Heart right ventricle (tissue), 16 donors: ENCODE measurements at regions not wholly inside any gene's neighbourhood (a gene's known extent, or its start where the extent isn't known, plus 50 kb on each side); places are given as distances from the start of the nearest gene placed in this dataset.
"Not testable (repeated sequence)": the region's sequence is repeated elsewhere in the genome, so short reads cannot be mapped to it uniquely, and the experiment has no call there.

Experiments used
- ATAC-seq, 8 donors: fragments of 200-7000 bp; cut with Tn5 transposase; one replicate each; pipeline ENCODE4 v1.9.1; 2020; ENCODE audit warnings: mild to moderate bottlenecking in 8 of 8, moderate library complexity in 8 of 8, moderate number of reproducible peaks in 1 of 8
- DNase-seq, 2 donors: peaks; one replicate each; pipeline ENCODE4 v3.0.0-alpha.2; 2020
- H3K27ac ChIP-seq, 10 donors: fragments of 200-600 bp; sonication (generic) in 2 of 10; one replicate each; pipeline versions ENCODE4 v1.5.0 to v1.8.0; 2020 to 2022; ENCODE audit warnings: mild to moderate bottlenecking in 3 of 10
- H3K27me3 ChIP-seq, 7 donors: fragments of 200-600 bp; one replicate each; pipeline ENCODE4 v1.8.0; 2021 to 2022; ENCODE audit warnings: mild to moderate bottlenecking in 2 of 7
- H3K36me3 ChIP-seq, 9 donors: fragments of 200-600 bp; sonication (generic) in 1 of 9; one replicate each; pipeline versions ENCODE4 v1.5.0 to v1.8.0; 2020 to 2022; ENCODE audit warnings: mild to moderate bottlenecking in 2 of 9
- H3K4me1 ChIP-seq, 9 donors: fragments of 200-600 bp; sonication (generic) in 1 of 9; one replicate each; pipeline versions ENCODE4 v1.5.0 to v1.8.0; 2020 to 2022; ENCODE audit warnings: mild to moderate bottlenecking in 4 of 9
- H3K4me3 ChIP-seq, 10 donors: fragments of 200-600 bp; sonication (generic) in 2 of 10; one replicate each; pipeline versions ENCODE4 v1.5.0 to v1.8.0; 2020 to 2022; ENCODE audit warnings: mild to moderate bottlenecking in 7 of 10, moderate library complexity in 2 of 10
- H3K9me3 ChIP-seq, 11 donors: fragments of 200-600 bp in 10 of 11; sonication (generic) in 2 of 11; one replicate each; pipeline versions ENCODE4 v1.5.0 to v1.8.0; 2013 to 2022; ENCODE audit warnings: mild to moderate bottlenecking in 2 of 11, control low read depth in 1 of 11, moderate library complexity in 1 of 11
- CTCF ChIP-seq, 9 donors: fragments of 200-600 bp; sonication (generic) in 2 of 9; IDR thresholded peaks; one replicate each; pipeline versions ENCODE4 v1.5.0 to v1.8.0; 2021 to 2022; ENCODE audit warnings: antibody characterized with exemption in 9 of 9, mild to moderate bottlenecking in 5 of 9, moderate library complexity in 1 of 9
- WGBS, 2 donors: extraction: QIAGEN DNeasy Blood & Tissue Kit; methylation state at CpG; one replicate each; pipeline ENCODE4 v1.1.7; 2013; ENCODE audit warnings: inconsistent platforms in 1 of 2; 5-methylcytosine and 5-hydroxymethylcytosine counted together
- intact Hi-C, 10 donors: fragments of 100-400 bp; cut with DNase I; formaldehyde crosslinking; loops; one replicate each; pipeline versions ENCODE4 v1.11.1 to v1.14.2; 2022
- donor health status: Arrhythmogenic right ventricular cardiomyopathy.
- donor health status: ischemic (EF 13 %, LVEDD 7.1; RV severe dilation, severe dysfunction).
- donor health status: healthy with polysubstance abuse.
- donor health status: DM: no; HTN: yes; CAD: no.
- donor health status: DM: no; HTN: no; CAD: no.
- donor health status: ischemic (EF 25% LVEDD 6.9; RV normal size, moderate dysfunction).
- donor health status: ischemic (EF 25% LVEDD 5.7; RV mildly dilated, moderate dysfunction).
- donor health status: healthy.
- donor health status: DM: yes; HTN: yes; CAD: no.
- donor health status: Ischemic cardiomyopathy.
- donor health status: ischemic (EF 35%, LVEDD 5.7; RV mildly dilated, moderate dysfunction).
- donor health status: nonischemic (EF 11% LVEDD 7.7; RV severe dilation, severe dysfunction).
- donor health status: DM: yes; HTN: yes; CAD: no.
- donor health status: PGD.
- donor health status: ischemic (EF 29% LVEDD 5.4; RV normal size, mild dysfunction).
- donor health status: nonischemic (EF 23%, LVEDD 6.1; RV moderate dilation, normal function).

GRCh38 chr4:77505275-77505957 is 100.2 kb upstream of the CXCL13 start:
- H3K27ac ChIP-seq, result no peak overlapping the region
- H3K9me3 ChIP-seq, result no peaks in the 10 kb centered on the region
- ATAC-seq (no peak), DNase-seq (no peak)
- intact Hi-C loops, result no loop called here
- WGBS, 2 donors, result 71 to 78% methylated on average over 4 of the region's 4 CpGs
- no peak for TF ChIP-seq CTCF (IDR thresholded peaks at IDR 0.05)
- H3K27me3 ChIP-seq, result no peaks in the 10 kb centered on the region
- H3K4me3 ChIP-seq, result no peak overlapping the region
- no peaks in the 10 kb centered on the region for H3K36me3 ChIP-seq
- H3K4me1 ChIP-seq, result no peaks in the 10 kb centered on the region

- intact Hi-C loops, result no loop called here
- no peaks in the 10 kb centered on the region for H3K36me3 ChIP-seq
- TF ChIP-seq CTCF (IDR thresholded peaks at IDR 0.05), result no peak
- H3K9me3 ChIP-seq, result no peaks in the 10 kb centered on the region
- DNase-seq (no peak), ATAC-seq (no peak)
- 78 to 86% methylated on average over 2 of the region's 2 CpGs for WGBS, 2 donors
- no peak overlapping the region for H3K27ac ChIP-seq
- H3K4me3 ChIP-seq, result no peak overlapping the region
- no peaks in the 10 kb centered on the region for H3K27me3 ChIP-seq
- no peaks in the 10 kb centered on the region for H3K4me1 ChIP-seq
These were observed 99.7 kb upstream of the CXCL13 start for GRCh38 chr4:77505958-77506319.

GRCh38 chr4:77510367-77510766 is 95.3 kb upstream of the CXCL13 start:
- ATAC-seq, result no peak
- intact Hi-C loops, result no loop called here
- 42 to 48% methylated on average over 6 of the region's 6 CpGs for WGBS, 2 donors

GRCh38 chr4:77525538-77525937 is 80.1 kb upstream of the CXCL13 start:
- Histone ChIP-seq H3K36me3 (no peaks in the 10 kb centered on the region), H3K4me1 (no peaks in the 10 kb centered on the region), H3K9me3 (peaks cover 0 to 18% (median 0%) of the 10 kb centered on the region in 11 donors), H3K27ac (no peak overlapping the region), H3K4me3 (no peak overlapping the region), H3K27me3 (peaks cover 0 to 6% (median 0%) of the 10 kb centered on the region in 7 donors)
- WGBS, 2 donors, result 57 to 85% methylated on average over 1 of the region's 1 CpG
- ATAC-seq (no peak), DNase-seq (no peak)
- intact Hi-C loops, result no loop called here
- TF ChIP-seq CTCF (IDR thresholded peaks at IDR 0.05), result no peak

More at GRCh38 chr4:77510367-77510766, 95.3 kb upstream of the CXCL13 start:
- Histone ChIP-seq H3K27me3 (no peaks in the 10 kb centered on the region), H3K4me3 (no peak overlapping the region), H3K27ac (no peak overlapping the region), H3K4me1 (no peaks in the 10 kb centered on the region), H3K9me3 (peaks cover 0 to 8% (median 0%) of the 10 kb centered on the region in 11 donors), H3K36me3 (no peaks in the 10 kb centered on the region)
- no peak for DNase-seq
- TF ChIP-seq CTCF (IDR thresholded peaks at IDR 0.05), result no peak

- H3K27ac ChIP-seq, DNase-seq, ATAC-seq, H3K4me1 ChIP-seq, H3K4me3 ChIP-seq, intact Hi-C loops, H3K27me3 ChIP-seq, H3K36me3 ChIP-seq: not testable (repeated sequence)
- WGBS, 2 donors, result 86 to 97% methylated on average over 3 of the region's 3 CpGs
- peaks cover 0 to 18% (median 0%) of the 10 kb centered on the region in 11 donors for H3K9me3 ChIP-seq
These were observed 77.7 kb upstream of the CXCL13 start for GRCh38 chr4:77527900-77528299.
